ENCODE measurements at regions not wholly inside any gene's neighbourhood (a gene's known extent, or its start where the extent isn't known, plus 50 kb on each side); places are given as distances from the start of the nearest gene placed in this dataset.

GRCh38 chr5:14011089-14012020 is 66.9 kb upstream of the DNAH5 start:
- no peaks in the 10 kb centered on the region for H3K27me3 ChIP-seq
- no peaks in the 10 kb centered on the region for H3K36me3 ChIP-seq
- peak overlapping the region; percentile 63 for H3K4me3 ChIP-seq
- peaks cover 6% of the 10 kb centered on the region; the same call in 1 of the 2 replicates for H3K4me1 ChIP-seq
- H3K9me3 ChIP-seq (replicated peaks) = no peaks in the 10 kb centered on the region
- H3K27ac ChIP-seq = peak overlapping the region; percentile 28; the same call in 1 of the 2 replicates
- peak; percentile 90 to 93 for DNase-seq

GRCh38 chr5:14009575-14009974 is 65.1 kb upstream of the DNAH5 start:
- no peak for DNase-seq
- no peaks in the 10 kb centered on the region for H3K36me3 ChIP-seq
- no peaks in the 10 kb centered on the region for H3K27me3 ChIP-seq
- H3K9me3 ChIP-seq (replicated peaks) = no peaks in the 10 kb centered on the region
- H3K4me1 ChIP-seq = peaks cover 6% of the 10 kb centered on the region; the same call in 1 of the 2 replicates
- no peak overlapping the region for H3K4me3 ChIP-seq
- no peak overlapping the region for H3K27ac ChIP-seq

- Histone ChIP-seq H3K4me1 (peaks cover 6% of the 10 kb centered on the region; the same call in 1 of the 2 replicates), H3K36me3 (no peaks in the 10 kb centered on the region), H3K9me3 (replicated peaks) (no peaks in the 10 kb centered on the region), H3K27me3 (no peaks in the 10 kb centered on the region), H3K27ac (no peak overlapping the region; the same call in 1 of the 2 replicates), H3K4me3 (no peak overlapping the region)
- peak in 1 of 2 experiments; percentile 26 for DNase-seq
Measured at GRCh38 chr5:14008819-14009311, 64.4 kb upstream of the DNAH5 start.

GRCh38 chr5:14006823-14007520 is 62.5 kb upstream of the DNAH5 start:
- no peaks in the 10 kb centered on the region for H3K36me3 ChIP-seq
- H3K27ac ChIP-seq = no peak overlapping the region
- H3K4me1 ChIP-seq = peaks cover 6% of the 10 kb centered on the region; the same call in 1 of the 2 replicates
- DNase-seq = no peak
- H3K27me3 ChIP-seq = no peaks in the 10 kb centered on the region
- H3K4me3 ChIP-seq = no peak overlapping the region
- H3K9me3 ChIP-seq (replicated peaks) = no peaks in the 10 kb centered on the region

- Histone ChIP-seq H3K4me3 (no peak overlapping the region), H3K36me3 (no peaks in the 10 kb centered on the region), H3K27ac (no peak overlapping the region), H3K4me1 (peaks cover 6% of the 10 kb centered on the region; the same call in 1 of the 2 replicates), H3K27me3 (no peaks in the 10 kb centered on the region), H3K9me3 (replicated peaks) (no peaks in the 10 kb centered on the region)
- no peak for DNase-seq
Measured at GRCh38 chr5:14004598-14005394, 60.3 kb upstream of the DNAH5 start.

- H3K9me3 ChIP-seq (replicated peaks) = no peaks in the 10 kb centered on the region
- H3K27me3 ChIP-seq = no peaks in the 10 kb centered on the region
- H3K4me3 ChIP-seq = no peak overlapping the region
- H3K4me1 ChIP-seq = no peaks in the 10 kb centered on the region; the same call in 1 of the 2 replicates
- DNase-seq = no peak
- H3K27ac ChIP-seq = no peak overlapping the region
- H3K36me3 ChIP-seq = no peaks in the 10 kb centered on the region
Measured at GRCh38 chr5:14003936-14004335, 59.4 kb upstream of the DNAH5 start.

GRCh38 chr5:14003513-14003912 is 59.0 kb upstream of the DNAH5 start:
- no peak overlapping the region for H3K27ac ChIP-seq
- DNase-seq = no peak
- no peaks in the 10 kb centered on the region for H3K4me1 ChIP-seq
- no peak overlapping the region for H3K4me3 ChIP-seq
- no peaks in the 10 kb centered on the region for H3K27me3 ChIP-seq
- no peaks in the 10 kb centered on the region for H3K36me3 ChIP-seq
- no peaks in the 10 kb centered on the region for H3K9me3 ChIP-seq (replicated peaks)

GRCh38 chr5:13998254-13998653 is 53.8 kb upstream of the DNAH5 start:
- Histone ChIP-seq H3K27me3 (no peaks in the 10 kb centered on the region), H3K9me3 (replicated peaks) (peaks cover 4% of the 10 kb centered on the region; the same call in 1 of the 2 replicates), H3K4me3 (no peak overlapping the region), H3K4me1 (peaks cover 6% of the 10 kb centered on the region), H3K27ac (no peak overlapping the region), H3K36me3 (no peaks in the 10 kb centered on the region)
- DNase-seq = no peak

- H3K27ac ChIP-seq = no peak overlapping the region
- H3K4me1 ChIP-seq = peaks cover 6% of the 10 kb centered on the region
- no peaks in the 10 kb centered on the region for H3K27me3 ChIP-seq
- no peaks in the 10 kb centered on the region for H3K36me3 ChIP-seq
- H3K4me3 ChIP-seq = no peak overlapping the region
- H3K9me3 ChIP-seq (replicated peaks) = peaks cover 4% of the 10 kb centered on the region; the same call in 1 of the 2 replicates
- DNase-seq = no peak
Measured at GRCh38 chr5:13997514-13997913, 53.0 kb upstream of the DNAH5 start.

GRCh38 chr5:13994621-13995253 is 50.2 kb upstream of the DNAH5 start:
- Histone ChIP-seq H3K27me3 (no peaks in the 10 kb centered on the region), H3K4me1 (peaks cover 6% of the 10 kb centered on the region), H3K4me3 (peak overlapping the region; percentile 18), H3K9me3 (replicated peaks) (peaks cover 4% of the 10 kb centered on the region; the same call in 1 of the 2 replicates), H3K36me3 (no peaks in the 10 kb centered on the region), H3K27ac (peak overlapping the region; percentile 57)
- DNase-seq = peak; percentile 42 to 68

All from SJCRH30 (cell line).